CD4-positive, alpha-beta memory T cell (primary cell): ENCODE measurements at regions not wholly inside any gene's neighbourhood (a gene's known extent, or its start where the extent isn't known, plus 50 kb on each side); places are given as distances from the start of the nearest gene placed in this dataset.

Experiments used
- CTCF ChIA-PET: fragments of 350-600 bp; sonication (Branson Sonifier 250); formaldehyde crosslinking; loops from one replicate; lab custom pipeline; 2021; ENCODE audit warnings: inconsistent platforms; ENCODE audit not compliant: partially characterized antibody; lab: Charles Lee
- POLR2A ChIA-PET: fragments of 350-600 bp; sonication (Branson Sonifier 250); formaldehyde crosslinking; loops from one replicate; lab custom pipeline; 2021; ENCODE audit not compliant: partially characterized antibody; lab: Charles Lee
- DNase-seq, 5 donors: peaks; one replicate each; pipeline versions ENCODE4 v3.0.0 to v3.0.0-alpha.2; 2020 to 2022; ENCODE audit warnings: mixed read lengths in 1 of 5
- H3K27ac ChIP-seq: one replicate; pipeline ENCODE4 v1.7.0; 2013; ENCODE audit warnings: low read depth, low read length
- H3K27me3 ChIP-seq: 2 replicates; pipeline ENCODE4 v1.7.0; 2013; ENCODE audit warnings: mild to moderate bottlenecking, low read length, moderate library complexity; ENCODE audit not compliant: insufficient read depth
- H3K36me3 ChIP-seq: 2 replicates; pipeline ENCODE4 v1.7.0; 2013; ENCODE audit warnings: mild to moderate bottlenecking, low read length, moderate library complexity; ENCODE audit not compliant: insufficient read depth
- H3K4me1 ChIP-seq: 2 replicates; pipeline ENCODE4 v1.7.0; 2013; ENCODE audit warnings: mild to moderate bottlenecking, low read length, moderate library complexity; ENCODE audit not compliant: insufficient read depth
- H3K4me3 ChIP-seq, 2 donors: one replicate each; pipeline ENCODE4 v1.7.0; 2013; ENCODE audit warnings: low read length in 2 of 2, mild to moderate bottlenecking in 1 of 2
- H3K9me3 ChIP-seq, 2 donors: one replicate each; pipeline ENCODE4 v1.7.0; 2013; ENCODE audit warnings: low read length in 2 of 2, control low read depth in 1 of 2; ENCODE audit not compliant: control insufficient read depth in 1 of 2
- H3K27ac Mint-ChIP-seq, 7 donors: one replicate each; pipeline ENCODE4 v1.8.0; 2020 to 2021; ENCODE audit warnings: mixed read lengths in 7 of 7, mild to moderate bottlenecking in 6 of 7, inconsistent platforms in 3 of 7, moderate library complexity in 3 of 7
- H3K27me3 Mint-ChIP-seq, 2 donors: one replicate each; pipeline ENCODE4 v1.8.0; 2020 to 2021; ENCODE audit warnings: mixed read lengths in 2 of 2
- H3K36me3 Mint-ChIP-seq, 2 donors: one replicate each; pipeline ENCODE4 v1.8.0; 2020 to 2021; ENCODE audit warnings: mixed read lengths in 2 of 2, inconsistent platforms in 1 of 2, mild to moderate bottlenecking in 1 of 2
- H3K4me1 Mint-ChIP-seq, 4 donors: one replicate each; pipeline ENCODE4 v1.8.0; 2020 to 2021; ENCODE audit warnings: mixed read lengths in 4 of 4, mild to moderate bottlenecking in 1 of 4
- H3K4me3 Mint-ChIP-seq, 8 donors: one replicate each; pipeline ENCODE4 v1.8.0; 2020 to 2021; ENCODE audit warnings: mixed read lengths in 8 of 8, mild to moderate bottlenecking in 7 of 8, moderate library complexity in 6 of 8, inconsistent platforms in 3 of 8
- H3K9me3 Mint-ChIP-seq, 8 donors: one replicate each; pipeline ENCODE4 v1.8.0; 2020 to 2021; ENCODE audit warnings: mixed read lengths in 8 of 8, mild to moderate bottlenecking in 5 of 8, inconsistent platforms in 3 of 8, moderate library complexity in 1 of 8
- intact Hi-C: fragments of 100-400 bp; cut with micrococcal nuclease; formaldehyde crosslinking; loops from one replicate; pipeline ENCODE4 v1.15.1; 2023

DNA sequence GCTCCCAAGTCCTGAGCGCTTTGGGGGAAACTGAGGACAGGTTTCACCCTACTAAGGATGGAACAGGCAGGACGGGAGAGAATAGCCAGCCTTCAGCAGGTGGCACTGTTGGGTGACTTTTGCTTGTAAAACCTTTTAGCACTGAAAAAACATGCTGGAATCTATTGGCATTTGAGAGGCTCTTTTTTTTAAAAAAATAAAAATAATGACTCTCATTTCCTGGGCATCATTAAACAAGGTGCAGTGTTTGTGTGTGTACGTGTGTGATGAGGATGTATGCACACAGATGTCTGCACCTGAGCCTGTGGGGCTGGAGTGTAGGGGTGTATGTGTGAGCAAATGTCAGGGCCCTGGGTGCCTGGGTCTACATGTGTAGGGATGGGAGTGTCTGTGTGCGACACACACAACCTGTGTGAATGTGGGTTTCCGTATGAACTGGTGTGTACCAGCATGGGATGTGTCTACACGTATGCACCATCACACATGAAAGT is 177.9 kb downstream of the RPS24 start:
- H3K36me3 Mint-ChIP-seq, result no peaks in the 10 kb centered on the region
- H3K9me3 Mint-ChIP-seq, result no peaks in the 10 kb centered on the region
- Histone ChIP-seq H3K4me1 (no peaks in the 10 kb centered on the region), H3K36me3 (no peaks in the 10 kb centered on the region), H3K9me3 (no peaks in the 10 kb centered on the region), H3K4me3 (no peak overlapping the region), H3K27me3 (no peaks in the 10 kb centered on the region), H3K27ac (no peak overlapping the region)
- H3K27ac Mint-ChIP-seq, result peak overlapping the region in 2 of 7 donors; percentile 14 to 44
- ChIA-PET POLR2A (no interaction called here), CTCF (no interaction called here)
- intact Hi-C loops, result loop anchor here (1.0 to 10.0 kb wide), 2 partner anchors 443 to 984 kb away; no protein-coding TSS in a partner anchor
- DNase-seq, result no peak
- no peak overlapping the region for H3K4me3 Mint-ChIP-seq
- peaks cover 1 to 12% of the 10 kb centered on the region in 2 donors for H3K27me3 Mint-ChIP-seq
- H3K4me1 Mint-ChIP-seq, result no peaks in the 10 kb centered on the region

DNA sequence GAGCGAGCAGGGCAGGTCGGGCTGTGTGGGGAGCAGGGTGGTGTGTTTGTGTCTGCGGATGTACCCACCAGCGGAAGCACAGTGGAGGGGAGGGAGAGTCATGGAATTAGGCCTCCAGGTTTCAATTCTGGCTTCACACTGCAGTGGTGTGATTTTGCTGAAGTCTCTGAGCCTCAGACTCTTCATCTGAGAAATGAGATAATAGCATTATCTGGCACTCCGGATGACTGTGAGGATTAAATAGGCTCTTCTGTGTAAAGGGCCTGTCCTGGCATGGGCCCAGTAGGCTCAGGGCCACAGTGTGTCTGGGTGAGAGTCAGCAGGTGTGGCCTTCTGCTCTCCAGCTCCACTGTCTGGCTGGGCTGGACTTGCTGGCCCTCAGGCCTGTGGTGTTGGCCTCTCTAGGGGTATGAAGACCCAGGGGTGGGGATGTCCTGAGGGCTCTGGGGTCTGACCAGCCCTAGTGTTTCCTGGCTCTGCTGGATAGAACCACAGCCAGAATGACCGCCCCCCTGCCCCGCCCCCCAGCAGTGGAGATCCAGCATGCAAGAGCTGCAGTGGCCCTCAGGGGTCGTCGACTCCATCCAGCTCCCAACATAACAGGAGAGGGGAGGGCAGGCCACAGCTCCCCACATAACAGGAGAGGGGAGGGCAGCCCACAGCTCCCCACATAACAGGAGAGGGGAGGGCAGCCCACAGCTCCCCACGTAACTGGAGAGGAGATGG is 178.6 kb downstream of the RPS24 start:
- Mint-ChIP-seq H3K36me3 (no peaks in the 10 kb centered on the region), H3K4me1 (no peaks in the 10 kb centered on the region), H3K27ac (no peak overlapping the region)

DNA sequence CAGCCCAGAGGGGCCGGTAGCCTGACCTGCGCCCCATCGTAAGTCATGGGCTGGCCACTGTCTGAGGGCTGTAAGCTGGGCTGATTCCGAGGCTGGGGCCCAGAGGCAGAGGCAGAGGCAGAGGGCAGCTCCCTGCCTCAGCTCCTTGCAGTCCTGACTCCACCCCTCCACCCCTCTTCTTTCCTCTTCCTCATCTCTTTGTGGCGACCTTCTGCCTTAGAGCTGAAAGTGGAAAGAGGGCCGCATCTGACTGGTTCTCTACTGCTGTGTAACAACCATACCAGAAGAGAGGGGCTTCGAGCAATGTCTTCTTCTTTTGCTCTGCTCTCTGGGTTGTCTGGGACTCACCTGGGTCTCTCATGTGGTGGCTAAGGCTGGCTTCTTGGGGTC is 179.1 kb downstream of the RPS24 start:
- peaks cover 4 to 18% of the 10 kb centered on the region in 2 donors for H3K27me3 Mint-ChIP-seq
- no peaks in the 10 kb centered on the region for H3K36me3 Mint-ChIP-seq
- H3K27ac Mint-ChIP-seq, result no peak overlapping the region
- H3K36me3 ChIP-seq, result no peaks in the 10 kb centered on the region
- H3K9me3 Mint-ChIP-seq, result no peaks in the 10 kb centered on the region
- H3K9me3 ChIP-seq, result no peaks in the 10 kb centered on the region
- intact Hi-C loops, result loop anchor here (10.0 kb wide), 1 partner anchor 442 kb away; no protein-coding TSS in a partner anchor
- no peaks in the 10 kb centered on the region for H3K4me1 Mint-ChIP-seq
- CTCF ChIA-PET, result no interaction called here
- H3K4me3 Mint-ChIP-seq, result no peak overlapping the region
- POLR2A ChIA-PET, result no interaction called here
- H3K27me3 ChIP-seq, result no peaks in the 10 kb centered on the region
- DNase-seq, result no peak
- H3K4me1 ChIP-seq, result no peaks in the 10 kb centered on the region
- H3K27ac ChIP-seq, result no peak overlapping the region
- H3K4me3 ChIP-seq, result no peak overlapping the region

More for the DNA sequence above, 178.6 kb downstream of the RPS24 start:
- no peaks in the 10 kb centered on the region for H3K4me1 ChIP-seq
- no peaks in the 10 kb centered on the region for H3K9me3 Mint-ChIP-seq
- no peak overlapping the region for H3K27ac ChIP-seq
- intact Hi-C loops, result loop anchor here (10.0 kb wide), 1 partner anchor 443 kb away; no protein-coding TSS in a partner anchor
- no peak overlapping the region for H3K4me3 ChIP-seq
- H3K36me3 ChIP-seq, result no peaks in the 10 kb centered on the region
- POLR2A ChIA-PET, result no interaction called here
- no peaks in the 10 kb centered on the region for H3K9me3 ChIP-seq
- H3K27me3 Mint-ChIP-seq, result peaks cover 2 to 18% of the 10 kb centered on the region in 2 donors
- no peaks in the 10 kb centered on the region for H3K27me3 ChIP-seq
- DNase-seq, result no peak
- CTCF ChIA-PET, result no interaction called here
- H3K4me3 Mint-ChIP-seq, result no peak overlapping the region

DNA sequence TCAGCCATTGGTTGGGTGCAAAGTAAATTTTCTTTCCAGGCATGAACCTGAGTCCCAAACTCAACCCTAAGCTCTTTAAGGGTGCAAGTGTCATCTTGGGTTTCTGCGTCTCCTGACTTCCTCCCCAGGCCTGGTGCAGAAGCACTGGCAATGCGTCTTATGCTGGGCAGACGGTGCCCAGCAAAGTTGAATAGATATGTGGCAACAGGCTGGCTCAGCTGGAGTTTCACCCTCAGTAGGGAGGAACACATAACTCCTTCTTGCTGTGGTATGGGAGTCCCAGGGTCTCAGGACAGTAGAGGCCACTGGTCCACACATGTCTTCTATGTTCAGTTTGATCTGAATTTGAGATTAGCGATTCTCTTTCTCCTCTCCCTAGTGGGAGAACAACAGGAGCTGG is 181.3 kb downstream of the RPS24 start:
- H3K27ac ChIP-seq, result no peak overlapping the region
- CTCF ChIA-PET, result no interaction called here
- no peak overlapping the region for H3K4me3 ChIP-seq
- no peaks in the 10 kb centered on the region for H3K9me3 ChIP-seq
- no peak for DNase-seq
- H3K9me3 Mint-ChIP-seq, result peaks cover 0 to 3% (median 0%) of the 10 kb centered on the region in 8 donors
- intact Hi-C loops, result loop anchor here (10.0 kb wide), 1 partner anchor 440 kb away; no protein-coding TSS in a partner anchor
- no peaks in the 10 kb centered on the region for H3K36me3 Mint-ChIP-seq
- peaks cover 12 to 34% of the 10 kb centered on the region in 2 donors for H3K27me3 Mint-ChIP-seq
- no peaks in the 10 kb centered on the region for H3K36me3 ChIP-seq
- H3K4me1 Mint-ChIP-seq, result no peaks in the 10 kb centered on the region
- H3K27ac Mint-ChIP-seq, result no peak overlapping the region
- no peaks in the 10 kb centered on the region for H3K27me3 ChIP-seq
- H3K4me1 ChIP-seq, result no peaks in the 10 kb centered on the region
- POLR2A ChIA-PET, result no interaction called here
- no peak overlapping the region for H3K4me3 Mint-ChIP-seq

DNA sequence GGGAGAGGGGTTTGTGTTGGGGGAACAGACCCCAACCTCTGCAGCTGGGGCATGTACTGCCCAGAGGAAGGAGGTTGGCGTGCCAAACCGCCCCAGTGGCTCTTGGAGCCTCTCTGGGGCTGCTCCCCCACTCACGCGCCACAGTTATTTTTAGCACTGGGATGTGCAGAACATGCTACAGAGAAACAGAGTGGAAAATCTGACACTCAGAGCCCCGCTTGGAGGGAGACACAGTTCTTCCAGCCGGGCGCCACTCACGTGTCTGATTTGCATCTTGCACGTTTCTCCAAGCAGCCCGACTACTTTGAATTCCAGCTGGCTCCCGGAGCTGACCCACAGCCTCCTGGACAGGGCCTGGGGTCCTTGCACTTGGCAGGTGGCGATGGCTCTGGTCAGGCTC is 182.0 kb downstream of the RPS24 start:
- Histone ChIP-seq H3K36me3 (no peaks in the 10 kb centered on the region), H3K27ac (no peak overlapping the region), H3K4me3 (no peak overlapping the region), H3K27me3 (no peaks in the 10 kb centered on the region), H3K9me3 (no peaks in the 10 kb centered on the region), H3K4me1 (no peaks in the 10 kb centered on the region)
- peaks cover 0 to 3% (median 0%) of the 10 kb centered on the region in 8 donors for H3K9me3 Mint-ChIP-seq
- intact Hi-C loops, result loop anchor here (10.0 kb wide), 1 partner anchor 439 kb away; no protein-coding TSS in a partner anchor
- ChIA-PET POLR2A (no interaction called here), CTCF (no interaction called here)
- no peak for DNase-seq
- H3K4me1 Mint-ChIP-seq, result no peaks in the 10 kb centered on the region
- peaks cover 14 to 38% of the 10 kb centered on the region in 2 donors for H3K27me3 Mint-ChIP-seq
- H3K36me3 Mint-ChIP-seq, result no peaks in the 10 kb centered on the region
- H3K27ac Mint-ChIP-seq, result no peak overlapping the region
- no peak overlapping the region for H3K4me3 Mint-ChIP-seq

DNA sequence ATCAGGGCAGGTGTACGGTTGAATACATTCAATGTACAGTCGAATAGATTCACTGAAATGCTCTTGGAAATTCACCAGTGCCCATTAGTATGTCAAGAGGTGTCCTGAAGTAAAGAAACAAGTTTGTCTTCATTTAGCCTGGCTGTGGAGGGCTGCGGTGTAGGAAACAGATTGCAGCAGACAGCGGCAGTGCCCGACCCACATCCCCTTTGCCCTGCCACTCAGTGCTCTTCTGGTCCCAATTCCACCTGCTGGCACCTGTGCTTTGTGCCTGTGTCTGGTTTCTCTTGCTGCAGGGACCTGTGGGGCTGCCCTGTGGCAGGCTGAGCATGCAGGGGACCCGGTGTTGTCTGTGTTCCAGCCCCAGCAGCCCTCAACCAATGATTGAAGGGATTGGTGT is 183.7 kb downstream of the RPS24 start:
- H3K4me3 ChIP-seq, result no peak overlapping the region
- Mint-ChIP-seq H3K27me3 (peaks cover 17 to 37% of the 10 kb centered on the region in 2 donors), H3K4me3 (no peak overlapping the region), H3K36me3 (no peaks in the 10 kb centered on the region), H3K4me1 (no peaks in the 10 kb centered on the region), H3K27ac (no peak overlapping the region), H3K9me3 (peaks cover 0 to 3% (median 0%) of the 10 kb centered on the region in 8 donors)
- no peak overlapping the region for H3K27ac ChIP-seq
- H3K4me1 ChIP-seq, result no peaks in the 10 kb centered on the region
- intact Hi-C loops, result loop anchor here (10.0 kb wide), 1 partner anchor 437 kb away; no protein-coding TSS in a partner anchor
- H3K36me3 ChIP-seq, result no peaks in the 10 kb centered on the region
- ChIA-PET POLR2A (no interaction called here), CTCF (no interaction called here)
- no peak for DNase-seq
- H3K9me3 ChIP-seq, result no peaks in the 10 kb centered on the region
- no peaks in the 10 kb centered on the region for H3K27me3 ChIP-seq

DNA sequence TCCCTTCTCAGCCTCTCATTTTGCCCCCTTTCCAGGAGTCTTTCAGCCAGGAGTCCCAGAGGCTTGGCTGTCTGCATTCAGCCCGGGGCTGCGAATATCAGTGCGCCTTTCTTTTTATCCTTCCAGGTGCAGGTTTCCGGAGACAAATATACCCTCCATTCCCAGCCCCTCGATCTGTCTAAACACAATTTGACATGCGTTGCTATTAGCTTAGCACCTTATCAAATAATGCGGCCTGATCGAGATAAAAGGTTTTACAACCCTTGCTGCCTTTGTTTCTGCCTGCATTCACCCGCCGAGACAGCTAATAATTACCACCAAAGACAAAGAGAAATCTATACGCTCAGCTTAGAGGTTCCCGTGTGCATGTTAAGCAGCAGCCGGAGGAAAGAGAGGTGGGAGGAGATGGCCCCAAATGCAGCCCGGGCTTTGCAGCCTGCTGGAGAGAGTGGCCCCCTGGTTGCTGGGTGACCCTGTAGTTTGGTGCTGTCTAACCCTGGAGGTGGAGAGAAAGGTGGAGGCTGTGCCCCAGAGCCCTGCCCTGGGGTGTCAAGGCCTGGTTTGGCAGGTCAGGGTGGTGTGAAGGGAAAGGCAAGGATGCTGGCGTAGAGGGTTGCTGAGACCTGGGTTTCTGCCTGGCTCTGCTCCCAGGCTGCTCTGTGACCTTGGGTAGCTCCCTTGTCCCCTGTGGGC is 185.3 kb downstream of the RPS24 start:
- Mint-ChIP-seq H3K9me3 (peaks cover 0 to 3% (median 0%) of the 10 kb centered on the region in 8 donors), H3K4me3 (no peak overlapping the region), H3K36me3 (no peaks in the 10 kb centered on the region), H3K4me1 (no peaks in the 10 kb centered on the region), H3K27me3 (peaks cover 17 to 42% of the 10 kb centered on the region in 2 donors), H3K27ac (no peak overlapping the region)
- DNase-seq, result no peak
- H3K27me3 ChIP-seq, result no peaks in the 10 kb centered on the region
- H3K4me3 ChIP-seq, result no peak overlapping the region
- intact Hi-C loops, result loop anchor here (10.0 kb wide), 1 partner anchor 436 kb away; no protein-coding TSS in a partner anchor
- ChIA-PET POLR2A (no interaction called here), CTCF (no interaction called here)
- H3K27ac ChIP-seq, result no peak overlapping the region
- no peaks in the 10 kb centered on the region for H3K9me3 ChIP-seq
- no peaks in the 10 kb centered on the region for H3K36me3 ChIP-seq
- H3K4me1 ChIP-seq, result no peaks in the 10 kb centered on the region
